H9 (cell line): ENCODE measurements at regions not wholly inside any gene's neighbourhood (a gene's known extent, or its start where the extent isn't known, plus 50 kb on each side); places are given as distances from the start of the nearest gene placed in this dataset.

Experiments used
- DNase-seq: peaks from one replicate; pipeline ENCODE4 v3.0.0-alpha.2; 2017
- H2AFZ ChIP-seq: one replicate; pipeline ENCODE4 v1.6.1; 2013; ENCODE audit warnings: mild to moderate bottlenecking, low read length, control low read depth, moderate library complexity
- H2AK5ac ChIP-seq: 2 replicates; pipeline ENCODE4 v1.6.1; 2013; ENCODE audit warnings: low read length, control low read depth, mixed read lengths; ENCODE audit not compliant: insufficient read length
- H2BK120ac ChIP-seq: one replicate; pipeline ENCODE4 v1.6.1; 2013; ENCODE audit warnings: low read depth, mild to moderate bottlenecking, low read length, control low read depth, inconsistent platforms; ENCODE audit not compliant: poor library complexity, severe bottlenecking
- H2BK12ac ChIP-seq: 2 replicates; pipeline ENCODE4 v1.6.1; 2013; ENCODE audit warnings: low read length, control low read depth, mixed read lengths, low read depth; ENCODE audit not compliant: insufficient read length
- H2BK15ac ChIP-seq: 2 replicates; pipeline ENCODE4 v1.6.1; 2013; ENCODE audit warnings: low read depth, low read length, control low read depth
- H2BK20ac ChIP-seq: one replicate; pipeline ENCODE4 v1.6.1; 2013; ENCODE audit warnings: low read depth, mild to moderate bottlenecking, low read length, control low read depth, inconsistent platforms; ENCODE audit not compliant: poor library complexity, severe bottlenecking
- H2BK5ac ChIP-seq: 2 replicates; pipeline ENCODE4 v1.6.1; 2013; ENCODE audit warnings: low read length, control low read depth, mixed read lengths; ENCODE audit not compliant: insufficient read length
- H3K14ac ChIP-seq: 2 replicates; pipeline ENCODE4 v1.6.1; 2013; ENCODE audit warnings: low read length, control low read depth; ENCODE audit not compliant: insufficient read depth
- H3K18ac ChIP-seq: 2 replicates; pipeline ENCODE4 v1.6.1; 2013; ENCODE audit warnings: low read depth, mild to moderate bottlenecking, mixed read lengths, low read length, control low read depth; ENCODE audit not compliant: insufficient read length
- H3K23ac ChIP-seq: 2 replicates; pipeline ENCODE4 v1.6.1; 2013; ENCODE audit warnings: low read length, control low read depth, mixed read lengths, low read depth; ENCODE audit not compliant: insufficient read length
- H3K23me2 ChIP-seq: 2 replicates; pipeline ENCODE4 v1.6.1; 2013; ENCODE audit warnings: low read depth, mild to moderate bottlenecking, mixed read lengths, low read length, control low read depth; ENCODE audit not compliant: insufficient read length, poor library complexity, severe bottlenecking
- H3K27ac ChIP-seq: 2 replicates; pipeline ENCODE4 v1.5.1; 2013; ENCODE audit warnings: low read length, control low read depth, mixed read lengths, low read depth; ENCODE audit not compliant: insufficient read length
- H3K27me3 ChIP-seq: 2 replicates; pipeline ENCODE4 v1.6.1; 2013; ENCODE audit warnings: low read length, control low read depth, inconsistent platforms; ENCODE audit not compliant: insufficient read depth
- H3K4ac ChIP-seq: 2 replicates; pipeline ENCODE4 v1.6.1; 2013; ENCODE audit warnings: low read depth, mild to moderate bottlenecking, control low read depth, inconsistent platforms, low read length, moderate library complexity
- H3K4me1 ChIP-seq: 2 replicates; pipeline ENCODE4 v1.6.1; 2013; ENCODE audit warnings: low read length, control low read depth, inconsistent platforms; ENCODE audit not compliant: insufficient read depth
- H3K4me2 ChIP-seq: 2 replicates; pipeline ENCODE4 v1.6.1; 2013; ENCODE audit warnings: low read length, control low read depth, mixed read lengths; ENCODE audit not compliant: insufficient read length, insufficient read depth
- H3K56ac ChIP-seq: 2 replicates; pipeline ENCODE4 v1.6.1; 2013; ENCODE audit warnings: low read depth, mild to moderate bottlenecking, mixed read lengths, low read length, control low read depth; ENCODE audit not compliant: insufficient read length
- H3K79me1 ChIP-seq: 2 replicates; pipeline ENCODE4 v1.6.1; 2013; ENCODE audit warnings: low read depth, mild to moderate bottlenecking, moderate library complexity, low read length, control low read depth, inconsistent platforms; ENCODE audit not compliant: insufficient read depth, poor library complexity, severe bottlenecking
- H3K79me2 ChIP-seq: 2 replicates; pipeline ENCODE4 v1.6.1; 2013; ENCODE audit warnings: low read length, control low read depth, inconsistent platforms; ENCODE audit not compliant: insufficient read depth
- H3K9ac ChIP-seq: 2 replicates; pipeline ENCODE4 v1.6.1; 2013; ENCODE audit warnings: low read length, control low read depth, mixed read lengths; ENCODE audit not compliant: insufficient read length; ENCODE audit errors: extremely low read depth
- H3K9me3 ChIP-seq: one replicate; pipeline ENCODE4 v1.6.1; 2013; ENCODE audit warnings: low read depth, low read length, inconsistent platforms; ENCODE audit not compliant: control insufficient read depth
- H3T11ph ChIP-seq: one replicate; pipeline ENCODE4 v1.6.1; 2013; ENCODE audit warnings: mild to moderate bottlenecking, low read length, control low read depth, inconsistent platforms
- H4K20me1 ChIP-seq: one replicate; pipeline ENCODE4 v1.6.1; 2013; ENCODE audit not compliant: control insufficient read depth, insufficient read length, insufficient read depth
- H4K5ac ChIP-seq: 2 replicates; pipeline ENCODE4 v1.6.1; 2013; ENCODE audit warnings: low read depth, mild to moderate bottlenecking, mixed read lengths, low read length, control low read depth; ENCODE audit not compliant: insufficient read length
- H4K8ac ChIP-seq: replicated peaks from 2 replicates; pipeline ENCODE4 v1.6.1; 2013; ENCODE audit warnings: low read length, control low read depth, mixed read lengths, low read depth; ENCODE audit not compliant: insufficient read length
- H4K91ac ChIP-seq: 2 replicates; pipeline ENCODE4 v1.6.1; 2013; ENCODE audit warnings: low read depth, mild to moderate bottlenecking, moderate library complexity, mixed read lengths, low read length, control low read depth; ENCODE audit not compliant: insufficient read length
- H3K27ac Mint-ChIP-seq, 3 experiments: 2 replicates in 2 of 3; 3 replicates in 1 of 3; pipeline ENCODE4 v1.8.0; 2020 to 2021; ENCODE audit warnings: mixed read lengths in 3 of 3, mild to moderate bottlenecking in 1 of 3, moderate library complexity in 1 of 3
- H3K27me3 Mint-ChIP-seq: 2 replicates; pipeline ENCODE4 v1.8.0; 2021; ENCODE audit warnings: low read depth, mild to moderate bottlenecking, moderate library complexity, mixed read lengths
- H3K36me3 Mint-ChIP-seq, 3 experiments: 2 replicates in 2 of 3; 3 replicates in 1 of 3; pipeline ENCODE4 v1.8.0; 2020 to 2021; ENCODE audit warnings: low read depth in 3 of 3, mixed read lengths in 3 of 3; ENCODE audit not compliant: insufficient read depth in 1 of 3
- H3K4me1 Mint-ChIP-seq, 2 experiments: 2 replicates each; pipeline ENCODE4 v1.8.0; 2020; ENCODE audit warnings: mixed read lengths in 2 of 2
- H3K4me3 Mint-ChIP-seq, 2 experiments: 2 replicates in 1 of 2; 3 replicates in 1 of 2; pipeline ENCODE4 v1.8.0; 2020 to 2021; ENCODE audit warnings: mild to moderate bottlenecking in 2 of 2, mixed read lengths in 2 of 2, moderate library complexity in 1 of 2
- H3K9me3 Mint-ChIP-seq, 2 experiments: 2 replicates in 1 of 2; 3 replicates in 1 of 2; pipeline ENCODE4 v1.8.0; 2020; ENCODE audit warnings: mild to moderate bottlenecking in 2 of 2, mixed read lengths in 2 of 2, moderate library complexity in 1 of 2
- CTCF ChIP-seq: fragments of 200-600 bp; sonication (generic); conservative IDR thresholded peaks from 3 replicates; pipeline ENCODE4 v1.8.0; 2021; ENCODE audit warnings: antibody characterized with exemption, mild to moderate bottlenecking
- WGBS: extraction: QIAGEN DNeasy Blood & Tissue Kit; methylation state at CpG from one replicate; pipeline ENCODE4 v1.1.7; 2013; ENCODE audit warnings: missing lambda C conversion rate, low lambda C conversion rate, mixed read lengths; ENCODE audit not compliant: insufficient read length; ENCODE audit errors: extremely low coverage; 5-methylcytosine and 5-hydroxymethylcytosine counted together

DNA sequence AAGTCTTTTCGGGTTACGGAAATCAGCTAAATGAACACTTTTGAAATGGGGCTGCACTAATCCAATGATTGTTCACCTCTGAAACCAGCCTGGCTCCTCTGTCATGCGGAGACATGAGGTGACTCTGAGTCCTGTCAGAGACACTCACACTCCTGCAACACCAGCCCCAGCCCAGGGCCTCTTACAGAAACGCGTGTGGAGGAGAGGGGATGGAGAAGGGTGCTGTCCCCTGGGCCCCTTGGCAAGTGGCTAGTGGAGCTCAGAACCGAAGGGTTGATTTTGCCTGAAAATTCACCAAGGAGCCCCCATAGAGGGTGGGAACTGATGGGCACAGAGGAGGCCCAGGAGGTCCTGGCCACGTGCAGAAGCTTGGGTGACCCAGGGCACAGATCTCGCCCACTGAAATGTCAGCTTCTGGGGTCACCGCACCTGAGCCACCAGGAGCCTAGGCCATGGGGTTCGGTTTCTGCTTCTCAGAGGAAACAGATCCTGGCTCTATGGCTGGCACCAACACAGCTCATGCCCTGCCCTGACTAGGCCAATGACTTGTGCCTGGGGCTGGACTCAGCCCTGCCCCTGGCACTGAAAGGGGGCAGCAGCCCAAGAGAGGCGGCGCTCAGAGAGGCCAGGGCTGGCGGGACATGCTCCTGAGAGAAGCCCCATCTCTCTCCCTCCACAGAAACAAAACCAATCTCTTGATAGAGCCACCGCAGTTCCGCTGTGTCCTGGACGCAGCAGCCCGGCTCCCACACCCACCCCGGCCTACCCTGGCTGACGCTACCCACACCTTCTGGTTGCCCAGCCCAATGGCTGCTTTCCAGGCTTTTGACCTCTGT lies 144.7 kb downstream of the ERMARD start:
- peaks cover 2% of the 10 kb centered on the region for H3K27me3 Mint-ChIP-seq
- Histone ChIP-seq H3K56ac (no peak overlapping the region), H2AFZ (no peak overlapping the region), H3K18ac (no peak overlapping the region), H3K14ac (no peak overlapping the region), H2BK20ac (no peak overlapping the region), H3K9ac (no peak overlapping the region), H4K91ac (no peak overlapping the region), H3K79me2 (no peaks in the 10 kb centered on the region), H2AK5ac (no peak overlapping the region), H3K79me1 (no peaks in the 10 kb centered on the region), H4K5ac (no peak overlapping the region), H4K8ac (no peak overlapping the region), H2BK15ac (no peak overlapping the region), H2BK5ac (no peak overlapping the region), H3K27me3 (no peaks in the 10 kb centered on the region), H2BK120ac (no peak overlapping the region), H3K27ac (no peak overlapping the region), H3K4me1 (no peaks in the 10 kb centered on the region), H3K4me2 (no peak overlapping the region), H3K23ac (no peak overlapping the region), H3K23me2 (no peaks in the 10 kb centered on the region), H3K4ac (no peak overlapping the region), H3K9me3 (no peaks in the 10 kb centered on the region), H3T11ph (no peak overlapping the region), H4K20me1 (no peaks in the 10 kb centered on the region), H2BK12ac (no peak overlapping the region)
- TF ChIP-seq CTCF, result no peak
- peaks cover 0 to 3% (median 0%) of the 10 kb centered on the region in 3 experiments; a peak in 1 of 7 replicates for H3K36me3 Mint-ChIP-seq
- H3K4me1 Mint-ChIP-seq, result 0 out of 4 replicates have a peak, but pooled peaks cover 0 to 2% of the 10 kb centered on the region in 2 experiments
- no peak overlapping the region for H3K4me3 Mint-ChIP-seq
- no peak for DNase-seq
- H3K9me3 Mint-ChIP-seq, result peaks cover 14% of the 10 kb centered on the region in 2 experiments
- no peak overlapping the region for H3K27ac Mint-ChIP-seq
- no CpG with 5 or more reads among the region's 19 CpGs for WGBS
